Brain microvascular endothelial cell (primary cell): ENCODE measurements at regions not wholly inside any gene's neighbourhood (a gene's known extent, or its start where the extent isn't known, plus 50 kb on each side); places are given as distances from the start of the nearest gene placed in this dataset.

Experiments
- DNase-seq: peaks from one replicate; pipeline ENCODE4 v3.0.0-alpha.2; 2020
- H3K27ac ChIP-seq: fragments of 250-450 bp; sonication (Bioruptor Pico); 2 replicates; pipeline ENCODE4 v1.5.1; 2020; ENCODE audit warnings: mild to moderate bottlenecking, moderate library complexity
- H3K27me3 ChIP-seq: fragments of 250-450 bp; sonication (Bioruptor Pico); replicated peaks from 2 replicates; pipeline ENCODE4 v1.5.1; 2020; ENCODE audit warnings: mild to moderate bottlenecking
- H3K36me3 ChIP-seq: fragments of 250-450 bp; sonication (Bioruptor Pico); replicated peaks from 2 replicates; pipeline ENCODE4 v1.5.1; 2020; ENCODE audit warnings: mild to moderate bottlenecking
- H3K4me3 ChIP-seq: 2 replicates; pipeline ENCODE4 v1.5.1; 2011; ENCODE audit warnings: low read depth, mild to moderate bottlenecking, control low read depth, low read length, moderate library complexity
- CTCF ChIP-seq: IDR thresholded peaks from 2 replicates; pipeline ENCODE4 v1.5.1; 2011; ENCODE audit warnings: low read depth, mild to moderate bottlenecking, moderate library complexity, low read length, control low read depth, inconsistent platforms; ENCODE audit errors: missing control alignments
- in situ Hi-C: cut with HindIII; loops from 2 replicates; pipeline ENCODE4 v1.10.0; 2017; ENCODE audit warnings: low sequenced_read_pairs, low pct_ligation_motif_present

DNA sequence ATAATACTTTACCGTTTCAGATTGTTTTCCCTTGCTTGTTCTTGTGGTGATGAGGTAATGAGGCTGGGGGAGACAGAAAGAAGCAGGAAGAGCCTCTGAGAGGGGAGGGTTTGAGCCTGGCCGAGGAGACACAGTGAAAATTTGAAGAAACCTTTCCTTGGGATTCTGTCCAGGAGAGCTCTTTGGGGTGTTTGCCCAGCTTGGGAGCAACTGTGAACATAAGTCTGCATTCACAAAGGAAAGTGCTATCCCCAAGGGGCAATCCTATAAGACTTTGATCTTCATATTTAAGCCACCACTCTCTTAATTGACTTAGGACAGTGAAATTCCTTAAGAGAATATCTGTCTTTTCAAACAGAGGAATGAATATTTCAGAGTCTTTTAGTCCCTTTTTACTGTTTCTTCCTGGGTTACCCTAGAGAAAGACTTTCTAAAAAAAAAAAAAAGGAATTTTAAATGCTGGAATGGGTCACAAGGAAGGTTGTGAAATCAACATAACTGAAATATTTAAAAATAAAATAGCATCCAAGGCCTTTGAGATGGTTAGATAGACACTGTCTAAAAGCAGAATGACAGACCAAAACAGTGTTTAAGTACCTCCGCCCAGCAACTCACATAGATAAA is 52.5 kb upstream of the STAM2 start:
- Histone ChIP-seq H3K36me3 (no peaks in the 10 kb centered on the region), H3K27me3 (no peaks in the 10 kb centered on the region), H3K4me3 (no peak overlapping the region), H3K27ac (no peak overlapping the region)
- DNase-seq: no peak
- in situ Hi-C loops: no loop called here
- no peak for TF ChIP-seq CTCF

DNA sequence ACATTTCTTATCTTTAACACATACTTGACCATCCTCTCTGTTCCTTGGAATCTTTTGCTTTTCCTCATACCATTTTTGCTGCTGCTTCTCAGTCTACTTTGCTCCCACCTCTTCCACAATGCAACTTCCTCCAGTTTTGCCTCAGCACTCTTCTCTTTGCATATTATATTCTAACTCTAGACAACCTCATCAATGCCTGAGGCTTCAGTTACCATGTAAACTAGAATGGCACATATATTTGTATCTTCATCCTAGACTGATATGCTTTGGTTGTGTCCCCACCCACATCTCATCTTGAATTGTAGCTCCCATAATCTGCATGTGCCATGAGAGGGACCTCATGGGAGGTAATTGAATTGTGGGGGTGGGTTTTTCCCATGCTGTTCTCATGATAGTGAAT is 55.9 kb upstream of the STAM2 start:
- H3K36me3 ChIP-seq: no peaks in the 10 kb centered on the region
- in situ Hi-C loops: no loop called here
- no peak overlapping the region for H3K4me3 ChIP-seq
- no peak for TF ChIP-seq CTCF
- H3K27ac ChIP-seq: no peak overlapping the region
- no peak for DNase-seq
- no peaks in the 10 kb centered on the region for H3K27me3 ChIP-seq

DNA sequence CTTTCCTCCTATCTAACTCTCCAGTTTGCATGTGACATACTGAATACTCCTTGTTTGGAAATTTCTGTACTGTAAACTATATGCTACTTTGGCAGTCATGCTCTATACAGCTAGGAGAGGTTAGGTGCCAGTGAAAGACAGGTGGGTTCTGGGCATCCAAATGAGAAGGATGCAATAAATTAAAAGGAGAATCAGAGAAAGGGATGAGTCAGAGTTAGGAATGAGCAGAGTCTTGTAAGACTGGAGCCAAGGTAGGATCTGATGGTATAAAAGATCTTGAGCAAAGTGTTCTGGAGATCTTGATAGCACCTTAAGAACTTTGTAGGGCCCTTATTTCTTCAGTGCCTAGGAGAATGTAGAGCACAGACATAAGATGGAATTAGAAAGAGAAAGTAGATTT is 58.7 kb upstream of the STAM2 start:
- no peaks in the 10 kb centered on the region for H3K27me3 ChIP-seq
- TF ChIP-seq CTCF: no peak
- H3K4me3 ChIP-seq: no peak overlapping the region
- no peaks in the 10 kb centered on the region for H3K36me3 ChIP-seq
- in situ Hi-C loops: no loop called here
- no peak for DNase-seq
- H3K27ac ChIP-seq: no peak overlapping the region

DNA sequence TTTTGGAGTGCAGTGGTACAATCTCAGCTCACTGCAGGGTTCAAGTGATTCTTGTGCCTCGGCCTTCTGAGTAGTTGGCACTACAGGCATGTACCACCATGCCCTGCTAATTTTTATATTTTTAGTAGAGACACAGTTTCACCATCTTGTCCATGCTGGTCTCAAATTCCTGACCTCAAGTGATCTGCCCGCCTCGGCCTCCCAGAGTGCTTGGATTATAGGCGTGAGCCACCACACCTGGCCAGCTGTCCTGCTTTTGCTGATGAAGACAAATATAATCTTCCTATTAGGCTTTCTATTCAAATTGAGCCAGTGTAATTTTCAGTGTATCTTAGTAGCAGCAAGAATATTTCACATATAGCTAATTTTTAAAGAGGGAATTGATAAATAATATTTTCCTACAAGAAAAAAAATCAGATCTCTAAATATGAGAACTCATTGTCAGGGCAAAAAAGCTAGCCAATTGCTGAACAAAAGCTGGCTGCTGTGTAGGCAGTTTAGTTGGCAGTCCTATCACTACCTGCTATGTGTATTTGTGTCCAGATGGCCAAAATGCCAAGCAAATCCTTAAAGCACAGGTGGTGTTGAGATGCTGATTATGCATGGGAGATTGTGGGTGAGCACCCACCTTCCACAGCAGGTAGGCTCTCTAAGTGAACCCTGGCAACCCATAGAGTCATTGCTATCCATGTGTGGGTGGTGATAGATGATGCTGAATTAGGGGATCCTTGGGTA is 60.8 kb upstream of the STAM2 start:
- no peak for TF ChIP-seq CTCF
- no peak overlapping the region for H3K4me3 ChIP-seq
- in situ Hi-C loops: no loop called here
- no peak overlapping the region for H3K27ac ChIP-seq
- H3K36me3 ChIP-seq: no peaks in the 10 kb centered on the region
- H3K27me3 ChIP-seq: no peaks in the 10 kb centered on the region
- no peak for DNase-seq

DNA sequence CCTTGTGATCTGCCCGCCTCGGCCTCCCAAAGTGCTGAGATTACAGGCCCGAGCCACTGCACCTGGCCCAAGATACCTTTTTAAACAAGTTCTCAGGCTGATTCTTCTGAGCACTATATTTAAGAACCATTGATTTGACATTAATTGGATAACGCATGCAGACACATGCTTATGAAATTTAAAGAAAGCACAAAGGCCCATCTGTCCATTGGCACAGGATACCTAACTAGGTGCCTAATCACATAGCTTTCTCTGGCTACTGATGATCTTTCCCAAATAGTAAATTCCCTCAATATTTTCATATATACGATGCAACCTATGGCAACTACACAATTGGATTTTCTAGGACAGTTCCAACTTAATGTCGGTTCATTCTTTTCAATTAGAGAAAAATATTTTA is 62.5 kb upstream of the STAM2 start:
- no peak for DNase-seq
- H3K27ac ChIP-seq: no peak overlapping the region
- H3K36me3 ChIP-seq: no peaks in the 10 kb centered on the region
- H3K4me3 ChIP-seq: no peak overlapping the region
- no peak for TF ChIP-seq CTCF
- in situ Hi-C loops: no loop called here
- H3K27me3 ChIP-seq: no peaks in the 10 kb centered on the region
